CD4-positive, alpha-beta T cell treated with Interleukin-2 at 100 ng/mL for 4 hours (primary cell): ENCODE measurements at regions not wholly inside any gene's neighbourhood (a gene's known extent, or its start where the extent isn't known, plus 50 kb on each side); places are given as distances from the start of the nearest gene placed in this dataset.
"Not testable (repeated sequence)": the region's sequence is repeated elsewhere in the genome, so short reads cannot be mapped to it uniquely, and the experiment has no call there.

ENCODE experiments used
- DNase-seq: peaks from one replicate; pipeline ENCODE4 v3.0.0-alpha.2; 2020; ENCODE audit warnings: low spot score

GRCh38 chr5:102554082-102554481, 55.3 kb upstream of the SLCO6A1 start:
- DNase-seq = no peak

DNA sequence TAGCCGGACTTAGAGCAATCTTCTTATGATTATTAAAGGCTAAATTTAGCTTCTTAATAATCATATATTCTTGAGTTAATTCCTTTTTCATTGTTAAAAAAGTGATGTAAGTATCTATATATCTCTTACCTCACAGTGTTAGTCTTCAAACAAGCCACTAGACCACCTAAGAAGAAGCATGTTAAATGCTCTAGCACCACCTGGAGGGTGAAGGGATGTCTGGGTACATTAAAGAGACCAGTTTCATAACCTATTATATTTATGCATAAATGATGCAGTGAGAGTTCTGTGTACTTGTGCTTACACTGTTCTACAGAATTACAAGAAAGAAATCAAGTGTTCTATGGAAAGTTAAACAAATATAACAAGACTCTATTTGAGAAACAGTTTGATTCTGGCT, 55.9 kb upstream of the SLCO6A1 start:
- no peak for DNase-seq

- DNase-seq = no peak
Observed at GRCh38 chr5:102561894-102562760, 63.3 kb upstream of the SLCO6A1 start.

DNA sequence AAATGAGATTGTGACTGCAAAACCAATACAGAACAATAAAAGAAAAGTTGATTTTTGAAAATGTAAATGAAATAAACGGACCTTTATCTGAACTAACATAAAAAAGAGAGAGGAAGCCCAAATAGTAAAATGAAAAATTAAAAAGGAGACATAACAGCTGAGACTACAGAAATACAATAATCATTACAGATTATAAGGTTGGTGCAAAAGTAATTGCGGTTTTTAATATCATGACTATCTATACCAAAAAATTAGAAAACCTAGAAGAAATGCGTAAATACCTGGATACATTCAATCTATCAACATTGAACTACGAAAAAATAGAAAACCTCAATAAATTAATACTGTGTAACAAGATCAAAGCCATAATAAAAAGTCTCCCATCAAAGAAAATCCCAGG, 71.9 kb upstream of the SLCO6A1 start:
- no peak for DNase-seq

DNA sequence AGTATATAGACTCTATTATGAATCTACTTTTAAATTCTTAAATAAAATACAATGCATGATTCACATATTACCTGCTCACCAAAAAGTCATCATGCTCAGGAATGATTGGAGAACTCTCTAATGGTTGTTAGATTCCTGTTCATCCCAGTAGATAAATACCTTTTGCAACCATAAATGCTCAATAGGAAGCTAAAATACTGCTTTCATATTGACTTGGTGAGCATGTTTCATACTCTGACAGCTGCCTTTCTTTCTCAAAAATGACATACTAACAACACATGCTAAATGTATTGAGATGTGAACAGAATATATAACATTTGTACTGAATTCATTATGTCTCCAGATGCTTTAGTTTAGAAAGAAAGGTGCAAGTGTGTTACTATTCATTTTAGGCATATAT, 79.6 kb upstream of the SLCO6A1 start:
- no peak for DNase-seq

GRCh38 chr5:102579379-102579778, 80.6 kb upstream of the SLCO6A1 start:
- no peak for DNase-seq

GRCh38 chr5:102581011-102581410, 82.2 kb upstream of the SLCO6A1 start:
- no peak for DNase-seq

GRCh38 chr5:102582696-102583095, 83.9 kb upstream of the SLCO6A1 start:
- DNase-seq = no peak

- DNase-seq = peak; percentile 17
Observed at GRCh38 chr5:102583276-102584124, 84.7 kb upstream of the SLCO6A1 start.

- DNase-seq = no peak
Observed at GRCh38 chr5:102589661-102590060, 90.9 kb upstream of the SLCO6A1 start.

DNA sequence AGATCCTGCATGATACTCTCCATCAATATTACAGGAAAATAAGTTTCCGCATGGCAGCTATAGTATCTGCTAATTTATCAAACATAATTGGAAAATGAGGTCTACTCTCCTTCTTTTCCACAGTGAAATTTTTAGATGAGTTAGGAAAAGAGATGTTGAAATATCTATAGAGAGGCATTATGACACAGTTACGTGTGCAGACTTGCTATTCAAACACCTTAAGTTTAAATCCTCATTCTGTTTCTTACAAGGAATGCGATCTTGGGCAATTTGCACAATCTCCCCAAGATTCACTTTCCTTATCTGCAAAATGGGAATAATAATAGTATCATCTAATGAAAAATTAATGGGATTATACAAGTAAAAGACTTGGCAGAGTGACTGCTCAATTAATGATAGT, 91.7 kb upstream of the SLCO6A1 start:
- DNase-seq = no peak

- no peak for DNase-seq
Observed at GRCh38 chr5:102591650-102592049, 92.8 kb upstream of the SLCO6A1 start.

DNA sequence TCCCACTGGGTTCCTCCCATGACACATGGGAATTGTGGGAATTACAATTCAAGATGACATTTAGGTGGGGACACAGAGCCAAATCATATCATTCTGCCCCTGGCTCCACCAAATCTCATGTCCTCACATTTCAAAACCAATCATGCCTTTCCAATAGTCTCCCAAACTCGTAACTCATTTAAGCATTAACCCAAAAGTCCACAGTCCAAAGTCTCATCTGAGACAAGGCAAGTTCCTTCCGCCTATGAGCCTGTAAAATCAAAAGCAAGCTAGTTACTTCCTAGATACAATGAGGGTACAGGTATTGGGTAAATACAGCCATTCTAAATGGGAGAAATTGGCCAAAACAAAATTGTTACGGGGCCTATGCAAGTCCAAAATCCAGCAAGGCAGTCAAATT, 93.8 kb upstream of the SLCO6A1 start:
- not testable (repeated sequence) for DNase-seq

GRCh38 chr5:102594192-102594591, 95.4 kb upstream of the SLCO6A1 start:
- DNase-seq = no peak

GRCh38 chr5:102595332-102595731, 96.5 kb upstream of the SLCO6A1 start:
- no peak for DNase-seq

DNA sequence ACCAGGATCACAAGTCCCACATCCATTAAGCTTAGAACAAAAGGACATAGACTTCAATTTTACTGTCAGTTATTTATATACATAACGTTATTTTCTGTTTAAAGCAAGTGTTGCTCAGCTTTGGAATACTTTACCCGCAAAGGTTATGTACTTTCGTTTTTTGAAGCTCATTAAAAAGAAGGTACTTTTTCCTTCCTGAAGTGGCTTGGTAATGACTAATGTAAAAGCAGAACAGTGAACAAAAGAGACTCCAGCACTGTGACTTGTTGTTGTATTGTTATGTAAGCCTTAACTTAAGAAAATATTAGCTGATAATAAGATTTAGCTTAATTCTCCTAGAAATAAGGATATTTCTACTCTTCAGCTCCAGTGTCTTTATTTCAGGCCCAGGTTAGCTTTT, 97.3 kb upstream of the SLCO6A1 start:
- DNase-seq = no peak

- DNase-seq = no peak
Observed at GRCh38 chr5:102596951-102597350, 98.2 kb upstream of the SLCO6A1 start.

DNA sequence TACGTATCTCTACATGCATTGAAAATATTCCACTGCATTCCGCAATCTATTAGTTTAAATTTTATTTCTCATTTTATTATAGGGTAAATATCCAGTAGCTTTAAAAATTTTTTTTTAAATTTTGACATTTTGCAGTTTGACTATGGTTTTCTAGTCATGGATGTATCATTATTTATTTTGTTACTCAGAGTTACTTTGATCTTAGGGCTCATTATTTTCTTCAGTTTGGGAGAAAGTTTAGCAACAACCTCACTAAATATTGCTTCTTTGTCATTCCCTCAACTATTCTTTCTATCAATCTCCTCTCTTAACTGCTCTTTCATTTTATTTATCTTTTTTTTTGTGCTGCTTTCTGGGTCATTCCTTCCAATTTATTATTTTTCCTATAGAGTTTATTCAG, 100.5 kb upstream of the SLCO6A1 start:
- DNase-seq = no peak

DNA sequence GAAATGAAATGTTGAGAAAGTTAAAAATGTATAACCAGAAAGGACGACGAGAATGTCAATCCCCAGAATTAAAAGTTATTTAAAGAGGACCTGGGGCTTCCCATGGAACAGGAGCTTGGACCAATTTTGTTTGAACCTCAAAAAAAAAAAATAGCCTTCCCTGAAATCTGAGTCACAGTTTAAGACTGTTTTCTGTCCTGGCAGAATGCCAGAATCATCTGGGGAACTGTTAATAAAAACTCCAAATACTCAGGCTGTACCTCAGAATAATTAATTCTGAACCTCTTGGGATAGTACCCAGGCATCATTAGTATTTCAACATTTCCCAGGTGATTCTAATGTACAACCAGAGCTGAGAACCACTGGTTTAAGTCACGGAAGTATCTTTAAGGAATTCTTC, 102.2 kb upstream of the SLCO6A1 start:
- no peak for DNase-seq

GRCh38 chr5:102603670-102604069, 104.9 kb upstream of the SLCO6A1 start:
- DNase-seq = no peak

GRCh38 chr5:102608414-102608813, 109.6 kb upstream of the SLCO6A1 start:
- no peak for DNase-seq

DNA sequence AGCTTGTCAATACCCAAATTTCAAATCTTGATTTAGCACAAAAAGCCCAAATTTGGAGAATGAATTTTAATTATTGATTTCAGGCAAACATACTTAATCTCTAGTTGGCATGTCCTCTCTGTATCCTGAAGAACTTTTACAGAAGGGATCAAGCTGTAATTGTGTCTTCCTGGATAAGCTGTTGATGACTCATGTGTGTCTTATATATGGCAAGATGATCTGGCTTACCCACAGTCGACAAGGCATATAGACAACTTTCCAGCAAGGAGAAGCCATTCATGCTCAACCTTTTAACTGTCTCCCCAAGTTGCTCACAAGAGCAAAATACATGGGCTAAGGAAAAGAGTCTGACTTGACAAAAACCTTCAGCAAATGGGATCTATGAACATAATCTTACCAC, 112.5 kb upstream of the SLCO6A1 start:
- DNase-seq = no peak

GRCh38 chr5:102613661-102614060, 114.9 kb upstream of the SLCO6A1 start:
- DNase-seq = no peak
